ENCODE measurements at regions not wholly inside any gene's neighbourhood (a gene's known extent, or its start where the extent isn't known, plus 50 kb on each side); places are given as distances from the start of the nearest gene placed in this dataset.

DNA sequence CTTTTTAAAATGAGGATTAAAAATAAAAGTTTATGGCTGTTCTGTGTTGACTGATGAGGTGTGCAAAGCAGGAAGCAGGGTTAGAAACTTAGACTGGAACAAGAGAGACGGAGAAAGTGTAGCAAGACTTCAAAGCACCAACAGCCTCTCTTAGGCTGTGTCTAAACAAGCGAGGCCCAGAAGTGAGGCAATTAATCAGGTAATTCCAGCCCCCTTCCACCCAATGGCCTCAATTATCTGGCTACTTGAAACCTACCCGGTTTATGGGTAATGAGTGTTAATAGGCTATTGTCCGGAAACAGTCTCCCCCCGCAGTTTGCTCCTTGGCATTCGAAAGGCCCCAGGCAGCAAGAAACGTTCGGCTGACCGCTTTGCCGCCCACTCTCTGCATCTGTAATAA lies 171.7 kb upstream of the MYCN start:
- TF ChIP-seq, protein P1, sequence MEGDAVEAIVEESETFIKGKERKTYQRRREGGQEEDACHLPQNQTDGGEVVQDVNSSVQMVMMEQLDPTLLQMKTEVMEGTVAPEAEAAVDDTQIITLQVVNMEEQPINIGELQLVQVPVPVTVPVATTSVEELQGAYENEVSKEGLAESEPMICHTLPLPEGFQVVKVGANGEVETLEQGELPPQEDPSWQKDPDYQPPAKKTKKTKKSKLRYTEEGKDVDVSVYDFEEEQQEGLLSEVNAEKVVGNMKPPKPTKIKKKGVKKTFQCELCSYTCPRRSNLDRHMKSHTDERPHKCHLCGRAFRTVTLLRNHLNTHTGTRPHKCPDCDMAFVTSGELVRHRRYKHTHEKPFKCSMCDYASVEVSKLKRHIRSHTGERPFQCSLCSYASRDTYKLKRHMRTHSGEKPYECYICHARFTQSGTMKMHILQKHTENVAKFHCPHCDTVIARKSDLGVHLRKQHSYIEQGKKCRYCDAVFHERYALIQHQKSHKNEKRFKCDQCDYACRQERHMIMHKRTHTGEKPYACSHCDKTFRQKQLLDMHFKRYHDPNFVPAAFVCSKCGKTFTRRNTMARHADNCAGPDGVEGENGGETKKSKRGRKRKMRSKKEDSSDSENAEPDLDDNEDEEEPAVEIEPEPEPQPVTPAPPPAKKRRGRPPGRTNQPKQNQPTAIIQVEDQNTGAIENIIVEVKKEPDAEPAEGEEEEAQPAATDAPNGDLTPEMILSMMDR (IDR thresholded peaks at IDR 0.05; ENCODE audit: borderline replicate concordance, insufficient read depth, low read depth, low read length) = no peak
- H3K4me3 ChIP-seq (ENCODE audit: low read depth, low read length) = no peak overlapping the region

DNA sequence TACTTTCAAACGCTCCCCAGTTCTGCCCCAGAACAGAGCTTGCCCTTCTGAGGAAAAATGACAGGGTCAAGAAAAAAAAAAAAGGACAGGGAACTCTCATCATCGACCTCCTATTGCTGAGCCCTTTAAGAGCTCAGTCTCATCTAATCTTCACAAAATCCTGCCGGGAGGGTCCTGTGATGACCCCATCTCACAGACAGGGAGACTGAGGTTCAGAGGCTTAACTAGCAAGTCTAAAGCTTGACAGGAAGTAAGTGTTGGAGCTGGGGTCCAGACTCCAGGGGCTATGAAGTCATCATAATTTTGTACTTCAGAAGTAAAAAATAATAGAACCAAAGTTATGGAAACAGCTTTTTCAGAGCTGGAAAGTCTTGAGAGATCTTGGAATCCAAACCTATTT lies 171.1 kb upstream of the MYCN start:
- H3K4me3 ChIP-seq (ENCODE audit: low read depth, low read length) = no peak overlapping the region
- TF ChIP-seq, protein P1 (IDR thresholded peaks at IDR 0.05; ENCODE audit: borderline replicate concordance, insufficient read depth, low read depth, low read length) = no peak

DNA sequence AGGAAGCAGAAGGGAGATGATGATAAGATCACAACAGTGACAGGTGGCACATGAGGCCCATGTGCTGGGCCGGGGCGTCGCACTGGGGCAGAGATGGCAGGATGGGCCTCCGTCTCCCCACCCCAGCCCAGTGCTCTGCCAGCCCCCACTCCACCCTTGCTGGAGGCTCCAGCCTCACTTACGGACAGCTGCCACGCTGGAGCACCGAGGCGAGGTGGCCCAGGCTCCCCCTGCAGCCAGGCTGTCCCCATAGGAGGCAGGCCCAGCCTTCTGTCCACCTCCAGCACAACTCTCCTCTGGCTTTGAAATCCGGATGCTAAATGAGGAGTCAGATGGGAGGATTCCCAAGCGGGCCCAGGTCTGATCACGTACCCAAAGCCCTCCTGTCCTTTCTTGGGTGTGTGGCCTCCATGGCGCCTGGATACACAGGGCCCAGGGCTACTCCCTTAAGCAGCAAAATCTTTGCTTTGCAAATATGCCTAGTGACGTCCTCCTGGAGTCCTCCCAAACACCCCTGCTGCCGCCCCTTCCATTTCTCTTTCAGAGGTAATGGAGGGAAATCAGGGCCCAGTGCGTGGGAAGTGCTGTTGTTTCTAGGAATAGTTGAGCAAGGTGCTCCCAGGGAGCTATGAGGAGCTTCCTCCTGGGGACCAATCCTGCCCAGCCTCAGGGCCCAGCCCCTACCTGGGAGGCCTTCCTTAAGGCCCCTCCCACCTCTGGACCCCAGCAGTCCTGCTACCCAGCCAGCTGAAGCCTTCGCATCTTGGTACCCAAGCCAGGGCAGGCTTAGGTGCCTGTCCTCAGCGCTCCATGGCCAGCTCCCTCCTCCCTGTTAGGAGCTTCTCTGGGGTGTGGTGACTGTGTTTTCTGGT lies 170.4 kb upstream of the MYCN start:
- no peak overlapping the region for H3K4me3 ChIP-seq (ENCODE audit: low read depth, low read length)
- TF ChIP-seq, protein P1 (IDR thresholded peaks at IDR 0.05; ENCODE audit: borderline replicate concordance, insufficient read depth, low read depth, low read length) = no peak

DNA sequence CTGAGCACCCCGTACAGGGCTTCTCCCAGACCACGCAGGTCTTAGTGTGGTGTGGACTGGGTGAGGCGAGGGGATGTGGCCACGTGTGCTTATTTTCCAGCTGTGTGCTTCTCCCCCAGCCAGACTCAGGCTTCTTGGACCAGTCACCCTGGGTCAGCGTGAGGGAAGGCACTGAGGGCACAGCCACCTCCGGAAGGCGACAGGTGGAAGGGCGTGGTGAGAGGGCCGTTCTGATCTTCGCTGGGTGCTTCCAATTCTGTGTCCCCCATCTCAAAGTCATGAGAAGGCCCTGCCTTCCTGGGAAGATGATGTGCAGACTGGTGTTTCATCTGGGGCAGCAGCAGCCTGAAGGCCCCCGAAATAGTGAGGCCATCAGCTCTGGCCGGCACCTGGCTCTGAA lies 169.7 kb upstream of the MYCN start:
- H3K4me3 ChIP-seq (ENCODE audit: low read depth, low read length) = no peak overlapping the region
- TF ChIP-seq, protein P1 (IDR thresholded peaks at IDR 0.05; ENCODE audit: borderline replicate concordance, insufficient read depth, low read depth, low read length) = no peak

DNA sequence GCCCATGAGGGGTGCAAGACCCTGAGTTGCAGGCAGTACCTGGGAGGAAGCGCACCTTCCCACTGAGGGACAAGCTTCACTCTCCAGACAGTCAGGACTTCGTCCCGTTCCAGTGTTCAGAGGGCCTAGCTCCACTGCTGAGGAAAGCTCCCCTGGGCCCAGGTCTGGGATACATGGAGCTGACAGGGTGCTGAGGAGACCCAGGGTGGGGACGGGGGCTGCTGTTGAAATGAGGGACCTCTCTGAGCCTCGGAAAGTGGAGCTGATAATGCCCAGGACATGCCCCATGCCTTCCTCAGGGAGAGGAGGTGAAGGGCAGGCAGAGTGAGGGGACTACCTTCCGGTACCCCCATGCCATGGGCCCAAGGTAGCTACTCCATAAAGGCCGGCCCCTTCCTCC lies 169.2 kb upstream of the MYCN start:
- H3K4me3 ChIP-seq (ENCODE audit: low read depth, low read length) = no peak overlapping the region
- TF ChIP-seq, protein P1 (IDR thresholded peaks at IDR 0.05; ENCODE audit: borderline replicate concordance, insufficient read depth, low read depth, low read length) = no peak

DNA sequence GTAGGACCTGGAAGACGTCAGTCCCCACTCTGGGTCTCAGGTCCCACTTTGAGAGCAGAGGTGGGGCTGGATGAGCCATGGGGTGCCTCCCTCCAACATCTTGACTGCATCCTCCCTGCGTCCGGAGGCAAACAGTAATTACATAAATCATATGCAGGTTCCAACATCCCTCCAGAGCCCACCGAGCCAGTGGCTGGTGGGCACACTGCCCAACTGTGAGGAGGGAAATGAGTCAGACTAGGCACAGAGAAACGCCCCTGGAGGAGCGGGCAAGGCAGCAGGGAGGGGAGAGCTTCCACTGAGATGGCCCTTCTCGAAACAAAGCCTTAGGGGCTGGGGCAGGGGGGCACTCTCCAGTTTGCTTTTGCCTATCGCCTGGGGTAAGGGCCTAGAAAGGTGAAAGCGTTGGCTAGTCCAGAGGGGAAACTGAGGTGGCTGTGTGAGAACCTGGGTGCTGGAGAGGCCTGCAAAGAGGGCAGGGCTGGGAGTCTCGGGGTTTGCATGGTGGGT lies 168.2 kb upstream of the MYCN start:
- H3K4me3 ChIP-seq (ENCODE audit: low read depth, low read length) = no peak overlapping the region
- TF ChIP-seq, protein P1 (IDR thresholded peaks at IDR 0.05; ENCODE audit: borderline replicate concordance, insufficient read depth, low read depth, low read length) = no peak

DNA sequence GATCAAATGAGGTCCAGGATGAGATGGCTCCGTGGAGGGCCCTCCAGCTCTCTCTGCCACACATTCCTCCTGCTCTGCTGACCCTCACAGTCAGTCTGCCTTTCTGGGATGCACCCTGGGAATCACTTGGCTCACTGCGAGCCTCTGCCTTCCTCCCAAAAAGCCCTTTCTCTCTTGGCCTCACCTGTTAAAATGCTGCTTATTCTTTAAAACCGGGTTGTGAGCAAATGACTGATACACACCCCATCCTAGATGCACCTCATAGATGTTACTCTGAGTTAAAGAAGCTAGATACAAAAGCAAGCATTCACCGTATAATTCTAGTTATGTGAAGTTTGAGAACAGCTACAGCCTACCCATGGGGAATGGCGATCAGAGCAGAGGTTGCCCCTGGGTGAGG lies 167.7 kb upstream of the MYCN start:
- H3K4me3 ChIP-seq (ENCODE audit: low read depth, low read length) = no peak overlapping the region
- TF ChIP-seq, protein P1 (IDR thresholded peaks at IDR 0.05; ENCODE audit: borderline replicate concordance, insufficient read depth, low read depth, low read length) = no peak

Data from GM12875 (cell line).